ENCODE measurements at regions not wholly inside any gene's neighbourhood (a gene's known extent, or its start where the extent isn't known, plus 50 kb on each side); places are given as distances from the start of the nearest gene placed in this dataset.

DNA sequence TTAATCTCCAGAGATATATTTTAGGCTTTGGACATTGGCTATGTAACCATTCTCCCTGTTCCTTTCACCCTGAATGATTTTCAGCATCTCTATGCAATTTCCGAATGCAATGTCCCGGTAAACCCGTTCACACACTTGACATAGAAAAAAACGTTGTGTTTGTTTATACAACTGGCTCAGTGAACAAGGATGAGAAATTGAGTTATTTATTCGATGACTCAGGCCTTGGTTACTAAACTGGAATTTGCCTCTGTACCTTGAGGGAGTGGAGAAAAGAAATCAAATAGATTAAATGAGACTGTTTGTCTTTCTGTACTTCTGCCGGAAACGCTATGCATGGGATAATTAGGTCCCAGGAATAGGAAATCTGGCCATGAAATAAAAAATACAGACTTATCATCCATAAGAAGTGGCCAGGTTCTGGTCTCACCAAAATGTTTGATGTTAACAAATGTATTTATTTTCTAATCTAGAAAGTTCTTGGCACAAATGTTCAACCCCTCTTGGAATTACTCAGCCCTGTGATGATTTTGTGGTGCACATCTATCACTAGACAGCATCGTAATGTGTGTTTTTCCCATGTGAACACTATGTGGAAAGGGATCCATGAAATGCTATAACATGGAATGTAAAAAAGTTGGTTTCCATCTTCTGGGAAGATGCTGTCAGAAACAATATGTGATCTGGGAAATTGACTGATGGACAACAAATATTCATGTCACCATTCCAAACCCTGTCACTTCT lies 253.9 kb downstream of the DUSP10 start:
- no peak for DNase-seq
- Histone ChIP-seq H3K4me1 (ENCODE audit: control insufficient read depth in 2 of 2, insufficient read depth in 2 of 2, low read length in 2 of 2) (no peaks in the 10 kb centered on the region), H3K79me2 (ENCODE audit: control insufficient read depth, insufficient read depth, low read length) (no peaks in the 10 kb centered on the region), H3K27ac (ENCODE audit: low read length in 2 of 2) (no peak overlapping the region), H3K36me3 (replicated peaks in 1 of 2; ENCODE audit: control extremely low read depth in 1 of 2, control insufficient read depth in 1 of 2, extremely low read depth in 1 of 2, insufficient read depth in 2 of 2, low read length in 1 of 2) (no peaks in the 10 kb centered on the region), H2AFZ (ENCODE audit: insufficient read depth, low read depth, low read length, poor library complexity, severe bottlenecking) (no peak overlapping the region), H3K4me3 (ENCODE audit: control extremely low read depth in 1 of 5, extremely low read depth in 1 of 5, insufficient read depth in 1 of 5, low read depth in 2 of 5, low read length in 4 of 5) (no peak overlapping the region), H3K9ac (ENCODE audit: low read length) (no peak overlapping the region), H3K4me2 (replicated peaks; ENCODE audit: low read depth, low read length, poor library complexity, severe bottlenecking) (no peak overlapping the region), H3K9me3 (ENCODE audit: control extremely low read depth in 1 of 3, control insufficient read depth in 2 of 3, insufficient read depth in 1 of 3, low read length in 2 of 3) (no peaks in the 10 kb centered on the region), H3K27me3 (replicated peaks in 1 of 4; ENCODE audit: control extremely low read depth in 1 of 4, control insufficient read depth in 3 of 4, insufficient read depth in 4 of 4, low read length in 3 of 4) (no peaks in the 10 kb centered on the region), H4K20me1 (ENCODE audit: control insufficient read depth, insufficient read depth, low read length, poor library complexity, severe bottlenecking) (no peaks in the 10 kb centered on the region)
- WGBS (ENCODE audit: insufficient coverage): 86% methylated on average over 5 of the region's 8 CpGs
- ChIA-PET CTCF (interaction anchor here (0.7 kb wide), 1 partner anchor 9 kb away, joined by 3 read pairs; no protein-coding TSS in a partner anchor), POLR2A (no interaction called here)
- no peak for TF ChIP-seq EZH2 (IDR thresholded peaks at IDR 0.05; ENCODE audit: borderline replicate concordance, insufficient read depth, low read depth, low read length, poor library complexity, severe bottlenecking)
- TF ChIP-seq, protein P1, sequence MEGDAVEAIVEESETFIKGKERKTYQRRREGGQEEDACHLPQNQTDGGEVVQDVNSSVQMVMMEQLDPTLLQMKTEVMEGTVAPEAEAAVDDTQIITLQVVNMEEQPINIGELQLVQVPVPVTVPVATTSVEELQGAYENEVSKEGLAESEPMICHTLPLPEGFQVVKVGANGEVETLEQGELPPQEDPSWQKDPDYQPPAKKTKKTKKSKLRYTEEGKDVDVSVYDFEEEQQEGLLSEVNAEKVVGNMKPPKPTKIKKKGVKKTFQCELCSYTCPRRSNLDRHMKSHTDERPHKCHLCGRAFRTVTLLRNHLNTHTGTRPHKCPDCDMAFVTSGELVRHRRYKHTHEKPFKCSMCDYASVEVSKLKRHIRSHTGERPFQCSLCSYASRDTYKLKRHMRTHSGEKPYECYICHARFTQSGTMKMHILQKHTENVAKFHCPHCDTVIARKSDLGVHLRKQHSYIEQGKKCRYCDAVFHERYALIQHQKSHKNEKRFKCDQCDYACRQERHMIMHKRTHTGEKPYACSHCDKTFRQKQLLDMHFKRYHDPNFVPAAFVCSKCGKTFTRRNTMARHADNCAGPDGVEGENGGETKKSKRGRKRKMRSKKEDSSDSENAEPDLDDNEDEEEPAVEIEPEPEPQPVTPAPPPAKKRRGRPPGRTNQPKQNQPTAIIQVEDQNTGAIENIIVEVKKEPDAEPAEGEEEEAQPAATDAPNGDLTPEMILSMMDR (IDR thresholded peaks at IDR 0.05): no peak
- H3K9me3 Mint-ChIP-seq (ENCODE audit: insufficient read depth): no peaks in the 10 kb centered on the region
- H3K27me3 Mint-ChIP-seq: no peaks in the 10 kb centered on the region
- H3K4me1 Mint-ChIP-seq: no peaks in the 10 kb centered on the region
- intact Hi-C loops (cut with micrococcal nuclease): no loop called here
- no peak overlapping the region for H3K4me3 Mint-ChIP-seq
- no peak for ATAC-seq (ENCODE audit: low read depth)
- H3K27ac Mint-ChIP-seq: no peak overlapping the region

DNA sequence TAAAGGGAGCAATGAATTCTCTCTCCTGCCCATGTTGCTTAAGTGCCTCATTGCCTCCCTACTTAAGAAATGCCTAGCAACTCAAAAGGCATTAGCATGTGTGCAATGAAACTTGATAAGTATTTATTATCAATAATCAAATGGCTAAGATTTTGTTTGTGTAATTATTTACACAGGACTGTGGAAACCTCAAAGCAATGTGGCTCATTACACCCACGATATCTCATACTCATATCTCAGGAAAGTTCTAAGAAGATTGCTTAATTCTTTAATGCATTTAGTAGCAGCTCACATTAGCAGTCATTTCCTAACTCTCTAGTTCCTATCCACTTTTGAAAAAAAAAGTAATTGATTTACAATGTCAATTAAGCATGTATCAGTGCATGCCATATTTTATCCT lies 253.3 kb downstream of the DUSP10 start:
- ChIA-PET CTCF (no interaction called here), POLR2A (no interaction called here)
- Histone ChIP-seq H3K4me2 (replicated peaks; ENCODE audit: low read depth, low read length, poor library complexity, severe bottlenecking) (no peak overlapping the region), H3K4me1 (ENCODE audit: control insufficient read depth in 2 of 2, insufficient read depth in 2 of 2, low read length in 2 of 2) (no peaks in the 10 kb centered on the region), H3K9me3 (ENCODE audit: control extremely low read depth in 1 of 3, control insufficient read depth in 2 of 3, insufficient read depth in 1 of 3, low read length in 2 of 3) (no peaks in the 10 kb centered on the region), H3K9ac (ENCODE audit: low read length) (no peak overlapping the region), H4K20me1 (ENCODE audit: control insufficient read depth, insufficient read depth, low read length, poor library complexity, severe bottlenecking) (no peaks in the 10 kb centered on the region), H3K4me3 (ENCODE audit: control extremely low read depth in 1 of 5, extremely low read depth in 1 of 5, insufficient read depth in 1 of 5, low read depth in 2 of 5, low read length in 4 of 5) (no peak overlapping the region), H2AFZ (ENCODE audit: insufficient read depth, low read depth, low read length, poor library complexity, severe bottlenecking) (no peak overlapping the region), H3K36me3 (replicated peaks in 1 of 2; ENCODE audit: control extremely low read depth in 1 of 2, control insufficient read depth in 1 of 2, extremely low read depth in 1 of 2, insufficient read depth in 2 of 2, low read length in 1 of 2) (no peaks in the 10 kb centered on the region), H3K27ac (ENCODE audit: low read length in 2 of 2) (no peak overlapping the region), H3K27me3 (replicated peaks in 1 of 4; ENCODE audit: control extremely low read depth in 1 of 4, control insufficient read depth in 3 of 4, insufficient read depth in 4 of 4, low read length in 3 of 4) (no peaks in the 10 kb centered on the region), H3K79me2 (ENCODE audit: control insufficient read depth, insufficient read depth, low read length) (no peaks in the 10 kb centered on the region)
- TF ChIP-seq, protein P1 (IDR thresholded peaks at IDR 0.05): no peak
- no peak for TF ChIP-seq EZH2 (IDR thresholded peaks at IDR 0.05; ENCODE audit: borderline replicate concordance, insufficient read depth, low read depth, low read length, poor library complexity, severe bottlenecking)
- no peaks in the 10 kb centered on the region for H3K27me3 Mint-ChIP-seq
- ATAC-seq (ENCODE audit: low read depth) (no peak), DNase-seq (no peak)
- no CpG with 5 or more reads among the region's 1 CpG for WGBS (ENCODE audit: insufficient coverage)
- H3K27ac Mint-ChIP-seq: no peak overlapping the region
- no peak overlapping the region for H3K4me3 Mint-ChIP-seq
- H3K4me1 Mint-ChIP-seq: no peaks in the 10 kb centered on the region
- intact Hi-C loops (cut with micrococcal nuclease): no loop called here
- H3K9me3 Mint-ChIP-seq (ENCODE audit: insufficient read depth): no peaks in the 10 kb centered on the region

Data from B cell (primary cell).